ENCODE measurements at regions not wholly inside any gene's neighbourhood (a gene's known extent, or its start where the extent isn't known, plus 50 kb on each side); places are given as distances from the start of the nearest gene placed in this dataset.

DNA sequence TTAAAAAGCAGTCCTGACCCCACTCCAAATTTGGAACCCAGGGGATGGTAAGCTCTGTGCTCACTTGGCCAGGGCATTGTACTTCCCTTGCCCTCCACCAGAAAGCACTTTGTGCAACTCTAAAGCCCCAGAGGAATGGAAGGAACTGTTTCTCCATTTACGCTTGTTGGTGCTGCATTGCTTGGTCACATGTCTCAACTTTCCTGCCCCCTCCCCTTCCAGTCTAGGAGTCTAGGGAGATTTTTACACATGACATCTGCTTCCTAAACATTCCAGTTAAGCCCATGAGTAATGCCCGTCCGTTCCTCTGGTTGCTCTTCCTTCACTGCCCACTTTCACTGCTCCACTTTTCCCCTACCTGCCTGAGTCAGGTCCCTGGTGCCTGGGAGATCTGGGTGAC, 92.6 kb upstream of the MAP1LC3B2 start:
- Mint-ChIP-seq H3K27me3 (no peaks in the 10 kb centered on the region), H3K9me3 (no peaks in the 10 kb centered on the region), H3K36me3 (no peaks in the 10 kb centered on the region), H3K4me3 (no peak overlapping the region), H3K4me1 (peaks cover 0 to 3% (median 0%) of the 10 kb centered on the region in 4 donors), H3K27ac (no peak overlapping the region)
- Histone ChIP-seq H3K4me1 (ENCODE audit: insufficient read depth, low read length) (no peaks in the 10 kb centered on the region), H3K27me3 (ENCODE audit: insufficient read depth, low read length) (no peaks in the 10 kb centered on the region), H3K4me3 (ENCODE audit: low read length in 2 of 2) (no peak overlapping the region), H3K27ac (ENCODE audit: low read depth, low read length) (no peak overlapping the region), H3K9me3 (ENCODE audit: control insufficient read depth in 1 of 2, low read length in 2 of 2) (no peaks in the 10 kb centered on the region), H3K36me3 (ENCODE audit: insufficient read depth, low read length) (no peaks in the 10 kb centered on the region)
- intact Hi-C loops (cut with micrococcal nuclease), result no loop called here
- no peak for DNase-seq
- ChIA-PET POLR2A (ENCODE audit: partially characterized antibody) (no interaction called here), CTCF (ENCODE audit: partially characterized antibody) (no interaction called here)

DNA sequence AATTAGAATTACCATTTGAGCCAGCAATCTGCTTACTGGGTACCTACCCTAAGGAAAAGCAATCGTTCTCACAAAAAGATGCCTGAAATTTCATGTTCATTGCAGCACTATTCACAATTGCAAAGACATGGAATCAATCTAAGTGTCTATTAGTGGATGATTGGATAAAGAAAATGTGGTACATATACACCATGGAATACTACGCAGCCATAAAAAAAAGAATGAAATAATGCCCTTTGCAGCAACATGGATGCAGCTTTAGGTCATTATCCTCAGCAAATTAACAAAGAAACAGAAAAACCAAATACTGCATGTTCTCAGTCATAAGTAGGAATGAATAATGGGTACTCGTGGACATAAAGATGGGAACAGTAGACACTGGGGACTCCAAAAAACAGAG, 89.8 kb upstream of the MAP1LC3B2 start:
- Histone ChIP-seq H3K4me1 (ENCODE audit: insufficient read depth, low read length) (no peaks in the 10 kb centered on the region), H3K4me3 (ENCODE audit: low read length in 2 of 2) (no peak overlapping the region), H3K36me3 (ENCODE audit: insufficient read depth, low read length) (no peaks in the 10 kb centered on the region), H3K27ac (ENCODE audit: low read depth, low read length) (no peak overlapping the region), H3K27me3 (ENCODE audit: insufficient read depth, low read length) (no peaks in the 10 kb centered on the region), H3K9me3 (ENCODE audit: control insufficient read depth in 1 of 2, low read length in 2 of 2) (no peaks in the 10 kb centered on the region)
- H3K4me3 Mint-ChIP-seq, result no peak overlapping the region
- H3K27me3 Mint-ChIP-seq, result no peaks in the 10 kb centered on the region
- no peak for DNase-seq
- H3K36me3 Mint-ChIP-seq, result no peaks in the 10 kb centered on the region
- no peak overlapping the region for H3K27ac Mint-ChIP-seq
- H3K4me1 Mint-ChIP-seq, result peaks cover 0 to 3% (median under 1%) of the 10 kb centered on the region in 4 donors
- peaks cover 0 to 6% (median under 1%) of the 10 kb centered on the region in 8 donors for H3K9me3 Mint-ChIP-seq
- intact Hi-C loops (cut with micrococcal nuclease), result no loop called here
- ChIA-PET POLR2A (ENCODE audit: partially characterized antibody) (no interaction called here), CTCF (ENCODE audit: partially characterized antibody) (no interaction called here)

DNA sequence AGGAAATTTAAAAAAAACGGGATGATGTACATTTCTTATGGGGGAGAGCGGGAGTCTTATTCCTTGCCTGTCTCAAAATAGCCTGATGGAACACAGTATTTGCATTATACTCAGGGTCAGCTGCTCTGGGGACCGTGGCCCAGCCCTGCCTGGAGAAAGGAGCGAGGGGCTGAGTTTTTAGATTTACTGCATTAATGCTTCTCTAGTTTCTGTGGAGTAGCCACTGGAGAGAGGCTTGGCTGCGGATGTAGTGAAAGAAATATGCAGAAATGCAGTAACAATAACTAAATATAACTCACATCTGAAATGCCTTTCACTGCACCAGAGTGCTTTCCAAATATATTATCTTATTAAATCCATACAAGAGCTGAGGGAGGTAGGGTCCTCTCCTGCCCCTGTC, 87.6 kb upstream of the MAP1LC3B2 start:
- CTCF ChIA-PET (ENCODE audit: partially characterized antibody), result no interaction called here
- intact Hi-C loops (cut with micrococcal nuclease), result no loop called here
- H3K36me3 Mint-ChIP-seq, result peaks cover 4% of the 10 kb centered on the region in 2 donors
- no peaks in the 10 kb centered on the region for H3K27me3 ChIP-seq (ENCODE audit: insufficient read depth, low read length)
- DNase-seq, result no peak
- no peaks in the 10 kb centered on the region for H3K36me3 ChIP-seq (ENCODE audit: insufficient read depth, low read length)
- H3K4me1 Mint-ChIP-seq, result peaks cover 0 to 3% (median under 1%) of the 10 kb centered on the region in 4 donors
- H3K4me1 ChIP-seq (ENCODE audit: insufficient read depth, low read length), result no peaks in the 10 kb centered on the region
- H3K27ac ChIP-seq (ENCODE audit: low read depth, low read length), result no peak overlapping the region
- H3K4me3 Mint-ChIP-seq, result no peak overlapping the region
- no peaks in the 10 kb centered on the region for H3K27me3 Mint-ChIP-seq
- no peak overlapping the region for H3K4me3 ChIP-seq (ENCODE audit: low read length in 2 of 2)
- H3K27ac Mint-ChIP-seq, result no peak overlapping the region
- POLR2A ChIA-PET (ENCODE audit: partially characterized antibody), result no interaction called here
- peaks cover 0 to 16% (median 9%) of the 10 kb centered on the region in 8 donors for H3K9me3 Mint-ChIP-seq
- no peaks in the 10 kb centered on the region for H3K9me3 ChIP-seq (ENCODE audit: control insufficient read depth in 1 of 2, low read length in 2 of 2)

DNA sequence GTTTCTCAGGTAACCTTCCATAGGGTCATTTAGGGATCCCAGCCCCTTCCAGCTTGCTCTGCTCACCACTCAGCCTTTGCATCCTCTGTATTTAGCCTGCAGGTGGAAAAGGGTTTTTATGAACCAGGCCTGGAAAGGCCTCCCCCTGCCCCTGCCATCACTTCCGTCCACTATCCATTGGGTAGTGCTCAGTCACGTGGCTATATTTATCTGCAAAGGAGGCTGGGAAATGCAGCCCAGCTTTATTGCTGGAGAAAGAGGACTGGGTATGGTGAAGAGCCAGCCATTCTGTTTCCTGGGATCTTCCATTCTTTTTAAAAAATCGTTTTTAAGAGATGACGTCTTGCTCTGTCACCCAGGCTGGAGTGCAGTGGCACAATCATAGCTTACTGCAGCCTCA, 87.0 kb upstream of the MAP1LC3B2 start:
- no peak overlapping the region for H3K4me3 Mint-ChIP-seq
- peaks cover 4 to 5% of the 10 kb centered on the region in 2 donors for H3K36me3 Mint-ChIP-seq
- Histone ChIP-seq H3K36me3 (ENCODE audit: insufficient read depth, low read length) (no peaks in the 10 kb centered on the region), H3K4me1 (ENCODE audit: insufficient read depth, low read length) (no peaks in the 10 kb centered on the region), H3K9me3 (ENCODE audit: control insufficient read depth in 1 of 2, low read length in 2 of 2) (no peaks in the 10 kb centered on the region), H3K4me3 (ENCODE audit: low read length in 2 of 2) (no peak overlapping the region), H3K27ac (ENCODE audit: low read depth, low read length) (no peak overlapping the region), H3K27me3 (ENCODE audit: insufficient read depth, low read length) (no peaks in the 10 kb centered on the region)
- no peak for DNase-seq
- H3K27ac Mint-ChIP-seq, result no peak overlapping the region
- POLR2A ChIA-PET (ENCODE audit: partially characterized antibody), result no interaction called here
- H3K4me1 Mint-ChIP-seq, result peaks cover 0 to 3% (median under 1%) of the 10 kb centered on the region in 4 donors
- CTCF ChIA-PET (ENCODE audit: partially characterized antibody), result no interaction called here
- H3K27me3 Mint-ChIP-seq, result no peaks in the 10 kb centered on the region
- H3K9me3 Mint-ChIP-seq, result peaks cover 0 to 20% (median 11%) of the 10 kb centered on the region in 8 donors
- intact Hi-C loops (cut with micrococcal nuclease), result no loop called here

DNA sequence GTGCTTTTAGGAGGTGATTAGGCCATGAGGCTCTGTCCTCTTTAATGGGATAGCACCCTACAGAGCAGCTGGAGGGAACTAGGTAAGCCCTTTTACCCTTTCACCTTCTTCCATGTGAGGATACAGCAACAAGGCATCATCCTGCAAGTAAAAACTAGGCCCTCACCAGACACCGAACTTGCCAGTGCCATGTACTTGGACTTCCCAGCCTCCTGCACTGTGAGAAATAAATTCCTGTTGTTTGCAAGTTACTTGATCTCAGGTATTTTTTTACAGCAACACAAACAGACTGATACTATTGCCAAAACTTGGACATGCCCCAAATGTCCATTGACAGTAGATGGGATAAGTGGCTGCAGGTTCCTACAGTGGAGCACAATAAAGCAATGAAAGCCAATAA, 85.8 kb upstream of the MAP1LC3B2 start:
- CTCF ChIA-PET (ENCODE audit: partially characterized antibody), result no interaction called here
- Mint-ChIP-seq H3K36me3 (peaks cover 4 to 5% of the 10 kb centered on the region in 2 donors), H3K4me1 (peaks cover 0 to 3% (median under 1%) of the 10 kb centered on the region in 4 donors), H3K27me3 (no peaks in the 10 kb centered on the region), H3K9me3 (peaks cover 2 to 25% (median 13%) of the 10 kb centered on the region in 8 donors), H3K4me3 (no peak overlapping the region), H3K27ac (no peak overlapping the region)
- DNase-seq, result no peak
- Histone ChIP-seq H3K27ac (ENCODE audit: low read depth, low read length) (no peak overlapping the region), H3K9me3 (ENCODE audit: control insufficient read depth in 1 of 2, low read length in 2 of 2) (no peaks in the 10 kb centered on the region), H3K36me3 (ENCODE audit: insufficient read depth, low read length) (no peaks in the 10 kb centered on the region), H3K4me3 (ENCODE audit: low read length in 2 of 2) (no peak overlapping the region), H3K27me3 (ENCODE audit: insufficient read depth, low read length) (no peaks in the 10 kb centered on the region), H3K4me1 (ENCODE audit: insufficient read depth, low read length) (no peaks in the 10 kb centered on the region)
- intact Hi-C loops (cut with micrococcal nuclease), result no loop called here
- POLR2A ChIA-PET (ENCODE audit: partially characterized antibody), result no interaction called here

DNA sequence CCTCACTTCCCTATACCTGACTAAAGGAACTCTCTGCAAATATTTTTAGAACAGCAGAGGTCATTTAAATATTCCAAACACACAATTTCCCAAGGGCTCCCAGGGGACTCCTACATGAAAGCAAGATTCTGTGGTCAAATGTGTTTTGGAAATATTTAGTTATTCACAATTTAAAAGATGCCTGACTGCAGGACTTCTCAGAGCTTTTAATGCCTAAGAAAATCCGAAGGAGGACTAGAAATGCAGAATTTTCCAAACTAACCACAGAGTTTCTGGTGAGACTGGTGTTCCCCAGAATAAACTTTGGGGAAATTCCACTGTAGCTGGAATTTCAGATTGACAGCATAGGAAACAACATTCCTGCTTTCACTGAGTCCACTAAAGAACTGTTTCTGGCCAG, 84.8 kb upstream of the MAP1LC3B2 start:
- H3K4me3 ChIP-seq (ENCODE audit: low read length in 2 of 2), result no peak overlapping the region
- POLR2A ChIA-PET (ENCODE audit: partially characterized antibody), result no interaction called here
- H3K36me3 ChIP-seq (ENCODE audit: insufficient read depth, low read length), result no peaks in the 10 kb centered on the region
- Mint-ChIP-seq H3K9me3 (peaks cover 2 to 25% (median 13%) of the 10 kb centered on the region in 8 donors), H3K4me1 (peaks cover 0 to 5% (median 2%) of the 10 kb centered on the region in 4 donors), H3K27ac (no peak overlapping the region), H3K36me3 (peaks cover 4 to 5% of the 10 kb centered on the region in 2 donors), H3K27me3 (no peaks in the 10 kb centered on the region), H3K4me3 (no peak overlapping the region)
- H3K4me1 ChIP-seq (ENCODE audit: insufficient read depth, low read length), result no peaks in the 10 kb centered on the region
- intact Hi-C loops (cut with micrococcal nuclease), result no loop called here
- no peak for DNase-seq
- CTCF ChIA-PET (ENCODE audit: partially characterized antibody), result no interaction called here
- H3K9me3 ChIP-seq (ENCODE audit: control insufficient read depth in 1 of 2, low read length in 2 of 2), result no peaks in the 10 kb centered on the region
- H3K27me3 ChIP-seq (ENCODE audit: insufficient read depth, low read length), result no peaks in the 10 kb centered on the region
- no peak overlapping the region for H3K27ac ChIP-seq (ENCODE audit: low read depth, low read length)

DNA sequence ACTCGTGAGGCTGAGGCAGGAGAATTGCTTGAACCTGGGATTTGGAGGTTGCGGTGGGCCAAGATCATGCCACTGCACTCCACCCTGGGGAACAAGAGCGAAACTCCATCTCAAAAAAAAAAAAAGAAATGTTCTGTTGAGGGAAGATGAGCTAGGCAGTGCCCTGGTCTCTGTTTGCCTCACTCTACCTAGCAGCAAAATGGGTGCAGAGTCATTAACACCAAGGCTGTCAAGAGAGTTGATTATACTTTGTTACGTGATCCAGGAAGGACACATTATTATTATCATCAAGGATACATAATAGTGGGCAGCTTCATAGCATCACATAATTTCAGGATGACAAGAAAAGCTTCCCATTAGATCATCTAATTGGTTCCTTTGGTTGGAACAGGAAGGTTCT, 84.3 kb upstream of the MAP1LC3B2 start:
- Mint-ChIP-seq H3K27ac (no peak overlapping the region), H3K4me1 (peaks cover under 1 to 10% (median 4%) of the 10 kb centered on the region in 4 donors), H3K36me3 (peaks cover 4 to 5% of the 10 kb centered on the region in 2 donors), H3K9me3 (peaks cover 2 to 25% (median 13%) of the 10 kb centered on the region in 8 donors), H3K4me3 (no peak overlapping the region), H3K27me3 (no peaks in the 10 kb centered on the region)
- Histone ChIP-seq H3K27ac (ENCODE audit: low read depth, low read length) (no peak overlapping the region), H3K9me3 (ENCODE audit: control insufficient read depth in 1 of 2, low read length in 2 of 2) (no peaks in the 10 kb centered on the region), H3K36me3 (ENCODE audit: insufficient read depth, low read length) (no peaks in the 10 kb centered on the region), H3K4me1 (ENCODE audit: insufficient read depth, low read length) (peaks cover under 1% of the 10 kb centered on the region), H3K27me3 (ENCODE audit: insufficient read depth, low read length) (no peaks in the 10 kb centered on the region), H3K4me3 (ENCODE audit: low read length in 2 of 2) (no peak overlapping the region)
- DNase-seq, result no peak
- intact Hi-C loops (cut with micrococcal nuclease), result no loop called here
- ChIA-PET POLR2A (ENCODE audit: partially characterized antibody) (interaction anchor here (1.7 kb wide), 1 partner anchor 84 kb away, joined by 4 read pairs; the partner anchor contains the start of gene MAP1LC3B2), CTCF (ENCODE audit: partially characterized antibody) (no interaction called here)
